ENCODE measurements at regions not wholly inside any gene's neighbourhood (a gene's known extent, or its start where the extent isn't known, plus 50 kb on each side); places are given as distances from the start of the nearest gene placed in this dataset.

GRCh38 chr9:119662329-119662728 is 293.1 kb upstream of the BRINP1 start:
- H3K9me3 ChIP-seq (ENCODE audit: control insufficient read depth, insufficient read depth, low read length) = no peaks in the 10 kb centered on the region
- no peaks in the 10 kb centered on the region for H3K27me3 ChIP-seq (ENCODE audit: control insufficient read depth, insufficient read depth, low read length)
- H3K4me1 ChIP-seq (ENCODE audit: control insufficient read depth, insufficient read depth, low read length) = no peaks in the 10 kb centered on the region
- H3K9ac ChIP-seq (ENCODE audit: low read depth, low read length) = no peak overlapping the region
- no peak overlapping the region for H3K4me3 ChIP-seq (ENCODE audit: low read depth, low read length)
- H3K36me3 ChIP-seq (ENCODE audit: control insufficient read depth, insufficient read depth, low read length) = no peaks in the 10 kb centered on the region

- no peak overlapping the region for H3K4me3 ChIP-seq (ENCODE audit: low read depth, low read length)
- H3K4me1 ChIP-seq (ENCODE audit: control insufficient read depth, insufficient read depth, low read length) = no peaks in the 10 kb centered on the region
- H3K36me3 ChIP-seq (ENCODE audit: control insufficient read depth, insufficient read depth, low read length) = no peaks in the 10 kb centered on the region
- no peaks in the 10 kb centered on the region for H3K9me3 ChIP-seq (ENCODE audit: control insufficient read depth, insufficient read depth, low read length)
- H3K27me3 ChIP-seq (ENCODE audit: control insufficient read depth, insufficient read depth, low read length) = no peaks in the 10 kb centered on the region
- H3K9ac ChIP-seq (ENCODE audit: low read depth, low read length) = no peak overlapping the region
These were observed 283.7 kb upstream of the BRINP1 start for GRCh38 chr9:119652931-119653330.

GRCh38 chr9:119649205-119649604 is 280.0 kb upstream of the BRINP1 start:
- no peaks in the 10 kb centered on the region for H3K36me3 ChIP-seq (ENCODE audit: control insufficient read depth, insufficient read depth, low read length)
- H3K27me3 ChIP-seq (ENCODE audit: control insufficient read depth, insufficient read depth, low read length) = no peaks in the 10 kb centered on the region
- H3K9me3 ChIP-seq (ENCODE audit: control insufficient read depth, insufficient read depth, low read length) = no peaks in the 10 kb centered on the region
- no peak overlapping the region for H3K4me3 ChIP-seq (ENCODE audit: low read depth, low read length)
- no peak overlapping the region for H3K9ac ChIP-seq (ENCODE audit: low read depth, low read length)
- H3K4me1 ChIP-seq (ENCODE audit: control insufficient read depth, insufficient read depth, low read length) = no peaks in the 10 kb centered on the region

GRCh38 chr9:119639287-119639955 is 270.2 kb upstream of the BRINP1 start:
- H3K9ac ChIP-seq (ENCODE audit: low read depth, low read length) = no peak overlapping the region
- no peaks in the 10 kb centered on the region for H3K9me3 ChIP-seq (ENCODE audit: control insufficient read depth, insufficient read depth, low read length)
- no peaks in the 10 kb centered on the region for H3K36me3 ChIP-seq (ENCODE audit: control insufficient read depth, insufficient read depth, low read length)
- H3K27me3 ChIP-seq (ENCODE audit: control insufficient read depth, insufficient read depth, low read length) = no peaks in the 10 kb centered on the region
- H3K4me3 ChIP-seq (ENCODE audit: low read depth, low read length) = no peak overlapping the region
- no peaks in the 10 kb centered on the region for H3K4me1 ChIP-seq (ENCODE audit: control insufficient read depth, insufficient read depth, low read length)

GRCh38 chr9:119634006-119634405 is 264.8 kb upstream of the BRINP1 start:
- no peaks in the 10 kb centered on the region for H3K27me3 ChIP-seq (ENCODE audit: control insufficient read depth, insufficient read depth, low read length)
- no peaks in the 10 kb centered on the region for H3K36me3 ChIP-seq (ENCODE audit: control insufficient read depth, insufficient read depth, low read length)
- H3K9ac ChIP-seq (ENCODE audit: low read depth, low read length) = no peak overlapping the region
- no peaks in the 10 kb centered on the region for H3K9me3 ChIP-seq (ENCODE audit: control insufficient read depth, insufficient read depth, low read length)
- H3K4me1 ChIP-seq (ENCODE audit: control insufficient read depth, insufficient read depth, low read length) = no peaks in the 10 kb centered on the region
- no peak overlapping the region for H3K4me3 ChIP-seq (ENCODE audit: low read depth, low read length)

GRCh38 chr9:119611565-119611964 is 242.3 kb upstream of the BRINP1 start:
- H3K9ac ChIP-seq (ENCODE audit: low read depth, low read length) = no peak overlapping the region
- no peaks in the 10 kb centered on the region for H3K9me3 ChIP-seq (ENCODE audit: control insufficient read depth, insufficient read depth, low read length)
- H3K36me3 ChIP-seq (ENCODE audit: control insufficient read depth, insufficient read depth, low read length) = no peaks in the 10 kb centered on the region
- peaks cover 4% of the 10 kb centered on the region for H3K4me1 ChIP-seq (ENCODE audit: control insufficient read depth, insufficient read depth, low read length)
- H3K27me3 ChIP-seq (ENCODE audit: control insufficient read depth, insufficient read depth, low read length) = no peaks in the 10 kb centered on the region
- no peak overlapping the region for H3K4me3 ChIP-seq (ENCODE audit: low read depth, low read length)

GRCh38 chr9:119609277-119609971 is 240.2 kb upstream of the BRINP1 start:
- H3K4me3 ChIP-seq (ENCODE audit: low read depth, low read length) = no peak overlapping the region
- H3K9ac ChIP-seq (ENCODE audit: low read depth, low read length) = no peak overlapping the region
- peaks cover 4% of the 10 kb centered on the region for H3K4me1 ChIP-seq (ENCODE audit: control insufficient read depth, insufficient read depth, low read length)
- no peaks in the 10 kb centered on the region for H3K9me3 ChIP-seq (ENCODE audit: control insufficient read depth, insufficient read depth, low read length)
- no peaks in the 10 kb centered on the region for H3K36me3 ChIP-seq (ENCODE audit: control insufficient read depth, insufficient read depth, low read length)
- no peaks in the 10 kb centered on the region for H3K27me3 ChIP-seq (ENCODE audit: control insufficient read depth, insufficient read depth, low read length)

GRCh38 chr9:119601632-119602031 is 232.4 kb upstream of the BRINP1 start:
- Histone ChIP-seq H3K9me3 (ENCODE audit: control insufficient read depth, insufficient read depth, low read length) (no peaks in the 10 kb centered on the region), H3K27me3 (ENCODE audit: control insufficient read depth, insufficient read depth, low read length) (no peaks in the 10 kb centered on the region), H3K9ac (ENCODE audit: low read depth, low read length) (no peak overlapping the region), H3K4me3 (ENCODE audit: low read depth, low read length) (no peak overlapping the region), H3K36me3 (ENCODE audit: control insufficient read depth, insufficient read depth, low read length) (no peaks in the 10 kb centered on the region), H3K4me1 (ENCODE audit: control insufficient read depth, insufficient read depth, low read length) (no peaks in the 10 kb centered on the region)

GRCh38 chr9:119597499-119597898 is 228.3 kb upstream of the BRINP1 start:
- Histone ChIP-seq H3K36me3 (ENCODE audit: control insufficient read depth, insufficient read depth, low read length) (no peaks in the 10 kb centered on the region), H3K4me1 (ENCODE audit: control insufficient read depth, insufficient read depth, low read length) (peaks cover 3% of the 10 kb centered on the region), H3K9ac (ENCODE audit: low read depth, low read length) (no peak overlapping the region), H3K27me3 (ENCODE audit: control insufficient read depth, insufficient read depth, low read length) (no peaks in the 10 kb centered on the region), H3K9me3 (ENCODE audit: control insufficient read depth, insufficient read depth, low read length) (no peaks in the 10 kb centered on the region), H3K4me3 (ENCODE audit: low read depth, low read length) (no peak overlapping the region)

GRCh38 chr9:119596703-119597102 is 227.5 kb upstream of the BRINP1 start:
- Histone ChIP-seq H3K9ac (ENCODE audit: low read depth, low read length) (no peak overlapping the region), H3K4me3 (ENCODE audit: low read depth, low read length) (no peak overlapping the region), H3K36me3 (ENCODE audit: control insufficient read depth, insufficient read depth, low read length) (no peaks in the 10 kb centered on the region), H3K27me3 (ENCODE audit: control insufficient read depth, insufficient read depth, low read length) (no peaks in the 10 kb centered on the region), H3K4me1 (ENCODE audit: control insufficient read depth, insufficient read depth, low read length) (peaks cover 3% of the 10 kb centered on the region), H3K9me3 (ENCODE audit: control insufficient read depth, insufficient read depth, low read length) (no peaks in the 10 kb centered on the region)

- H3K27me3 ChIP-seq (ENCODE audit: control insufficient read depth, insufficient read depth, low read length) = no peaks in the 10 kb centered on the region
- H3K36me3 ChIP-seq (ENCODE audit: control insufficient read depth, insufficient read depth, low read length) = no peaks in the 10 kb centered on the region
- no peak overlapping the region for H3K9ac ChIP-seq (ENCODE audit: low read depth, low read length)
- no peak overlapping the region for H3K4me3 ChIP-seq (ENCODE audit: low read depth, low read length)
- no peaks in the 10 kb centered on the region for H3K4me1 ChIP-seq (ENCODE audit: control insufficient read depth, insufficient read depth, low read length)
- no peaks in the 10 kb centered on the region for H3K9me3 ChIP-seq (ENCODE audit: control insufficient read depth, insufficient read depth, low read length)
These were observed 219.9 kb upstream of the BRINP1 start for GRCh38 chr9:119588874-119589744.
